Spleen (tissue), 7 donors: ENCODE measurements at regions not wholly inside any gene's neighbourhood (a gene's known extent, or its start where the extent isn't known, plus 50 kb on each side); places are given as distances from the start of the nearest gene placed in this dataset.

Experiments
- POLR2A ChIP-seq, 3 donors: fragments of 450-650 bp; IDR thresholded peaks; one replicate each; pipeline ENCODE4 v1.5.1; 2017; ENCODE audit warnings: antibody characterized with exemption in 3 of 3, mild to moderate bottlenecking in 1 of 3
- POLR2AphosphoS5 ChIP-seq, 3 donors: sonication (generic); formaldehyde crosslinking; IDR thresholded peaks; one replicate each; pipeline ENCODE4 v1.5.1; 2017; ENCODE audit warnings: antibody characterized with exemption in 3 of 3
- TF ChIP-seq, protein P1 (sequence below), 11 experiments: fragments of 200-600 bp in 7 of 11; fragments of 450-650 bp in 4 of 11; sonication (generic) in 4 of 11; IDR thresholded peaks in 8 of 11; conservative IDR thresholded peaks in 3 of 11; 1 replicate in 7 of 11; 2 replicates in 4 of 11; pipeline versions ENCODE4 v1.4.0 to v1.8.0; 2016 to 2021; ENCODE audit warnings: antibody characterized with exemption in 11 of 11, inconsistent platforms in 4 of 11, mild to moderate bottlenecking in 1 of 11
- donor health status: DM: no; HTN: no; CAD: no; lungs with moderate emphysema.
- donor health status: DM: no; HTN: no; CAD: no.
- donor health status: DM: no; HTN: no; CAD: no.

DNA sequence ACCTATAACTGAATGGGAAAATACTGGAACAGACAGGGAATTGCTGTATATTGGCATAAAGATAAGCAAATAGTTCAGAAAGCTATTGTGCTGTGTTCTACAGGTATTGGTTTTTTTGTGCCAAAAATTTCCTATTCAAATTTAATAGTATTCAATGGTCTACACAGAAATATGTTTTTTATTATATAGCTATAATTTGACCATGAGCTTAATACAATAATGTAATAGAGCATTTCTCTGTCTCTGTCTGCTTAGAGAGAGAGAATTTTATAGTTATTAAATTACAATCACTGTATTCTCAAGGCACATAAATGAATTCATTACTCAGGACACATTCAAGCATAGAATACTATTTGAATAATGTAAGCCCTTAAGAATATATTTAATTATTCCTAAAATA lies 62.3 kb upstream of the FZD8 start:
- TF ChIP-seq, protein P1, sequence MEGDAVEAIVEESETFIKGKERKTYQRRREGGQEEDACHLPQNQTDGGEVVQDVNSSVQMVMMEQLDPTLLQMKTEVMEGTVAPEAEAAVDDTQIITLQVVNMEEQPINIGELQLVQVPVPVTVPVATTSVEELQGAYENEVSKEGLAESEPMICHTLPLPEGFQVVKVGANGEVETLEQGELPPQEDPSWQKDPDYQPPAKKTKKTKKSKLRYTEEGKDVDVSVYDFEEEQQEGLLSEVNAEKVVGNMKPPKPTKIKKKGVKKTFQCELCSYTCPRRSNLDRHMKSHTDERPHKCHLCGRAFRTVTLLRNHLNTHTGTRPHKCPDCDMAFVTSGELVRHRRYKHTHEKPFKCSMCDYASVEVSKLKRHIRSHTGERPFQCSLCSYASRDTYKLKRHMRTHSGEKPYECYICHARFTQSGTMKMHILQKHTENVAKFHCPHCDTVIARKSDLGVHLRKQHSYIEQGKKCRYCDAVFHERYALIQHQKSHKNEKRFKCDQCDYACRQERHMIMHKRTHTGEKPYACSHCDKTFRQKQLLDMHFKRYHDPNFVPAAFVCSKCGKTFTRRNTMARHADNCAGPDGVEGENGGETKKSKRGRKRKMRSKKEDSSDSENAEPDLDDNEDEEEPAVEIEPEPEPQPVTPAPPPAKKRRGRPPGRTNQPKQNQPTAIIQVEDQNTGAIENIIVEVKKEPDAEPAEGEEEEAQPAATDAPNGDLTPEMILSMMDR (IDR thresholded peaks at IDR 0.05 in 8 of 11, conservative IDR thresholded peaks at IDR 0.05 in 3 of 11) = no peak
- TF ChIP-seq POLR2A (IDR thresholded peaks at IDR 0.05) (no peak), POLR2AphosphoS5 (IDR thresholded peaks at IDR 0.05) (no peak)
